Erythroblast (primary cell): ENCODE measurements at regions not wholly inside any gene's neighbourhood (a gene's known extent, or its start where the extent isn't known, plus 50 kb on each side); places are given as distances from the start of the nearest gene placed in this dataset.

Source experiments
- GATA1 ChIP-seq: IDR thresholded peaks from 2 replicates; pipeline ENCODE4 v1.6.1; 2011; ENCODE audit warnings: low read depth, mild to moderate bottlenecking, control low read depth, low read length, moderate library complexity
- POLR2A ChIP-seq: IDR thresholded peaks from 2 replicates; pipeline ENCODE4 v1.6.1; 2011; ENCODE audit warnings: mild to moderate bottlenecking, low read length

DNA sequence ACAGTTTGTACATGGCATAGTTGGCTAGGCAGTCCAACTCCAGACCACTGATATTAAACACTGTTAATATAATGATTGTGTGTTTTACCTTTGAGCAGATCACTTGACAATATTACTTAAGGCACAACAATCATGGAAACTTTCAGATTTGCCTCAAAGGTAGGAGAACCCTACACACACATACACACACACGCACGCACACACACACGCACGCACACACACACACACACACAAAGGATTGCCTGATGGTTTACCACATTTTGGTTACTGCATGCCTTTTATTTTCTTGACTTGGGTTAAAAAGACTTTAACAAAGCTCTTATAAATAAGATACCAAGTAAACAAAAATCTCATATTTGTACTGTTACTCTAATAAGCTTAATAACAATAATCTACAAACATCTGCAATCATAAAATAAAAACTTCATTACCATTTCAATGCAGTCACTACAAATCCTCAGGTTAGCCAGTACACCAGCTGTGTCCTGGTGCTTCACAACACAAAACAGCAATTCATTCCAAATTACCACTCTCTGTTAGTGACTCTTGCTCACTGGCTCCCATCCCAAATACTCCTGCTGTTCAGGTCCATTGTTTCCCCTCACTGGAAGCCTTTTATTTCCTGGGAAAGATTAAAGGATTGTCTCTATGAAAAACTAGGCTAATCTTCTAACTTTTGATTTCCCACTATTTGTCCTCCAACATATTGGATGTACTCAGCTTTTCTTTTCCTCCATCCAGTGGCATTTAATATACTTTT lies 175.2 kb upstream of the ATP2B1 start:
- TF ChIP-seq POLR2A (no peak), GATA1 (no peak)
